GM18508 (cell line): ENCODE measurements at regions not wholly inside any gene's neighbourhood (a gene's known extent, or its start where the extent isn't known, plus 50 kb on each side); places are given as distances from the start of the nearest gene placed in this dataset.

Experiments
- ATAC-seq: cut with Tn5 transposase; IDR thresholded peaks from one replicate; pipeline ENCODE4 v1.9.1; 2021; ENCODE audit warnings: moderate number of reproducible peaks; ENCODE audit not compliant: insufficient read depth, unreplicated experiment

DNA sequence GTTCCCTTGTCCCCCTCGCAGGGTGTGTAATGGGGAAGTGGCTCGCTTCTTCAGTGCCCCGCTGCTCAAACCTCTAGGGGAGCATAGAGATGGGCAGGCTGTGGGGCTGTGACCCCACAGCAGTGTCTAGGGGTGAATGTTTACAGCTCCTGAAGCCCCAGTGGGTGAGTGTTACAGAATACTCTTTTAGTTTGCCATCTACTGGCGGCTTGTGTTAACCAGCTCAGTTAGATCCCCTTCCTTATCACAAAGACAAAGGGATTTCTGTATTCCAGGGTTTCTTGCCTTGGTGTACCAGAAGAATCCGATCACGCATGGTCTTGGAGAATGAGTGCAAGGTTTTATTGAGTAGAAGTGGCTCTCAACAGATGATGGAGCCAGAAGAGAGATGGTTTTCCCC is 108.1 kb upstream of the IQCM start:
- no peak for ATAC-seq

GRCh38 chr4:149927514-149927913 is 111.9 kb upstream of the IQCM start:
- no peak for ATAC-seq

GRCh38 chr4:149928507-149928906 is 112.9 kb upstream of the IQCM start:
- ATAC-seq: no peak

- no peak for ATAC-seq
Measured at GRCh38 chr4:149931431-149931830, 115.8 kb upstream of the IQCM start.

DNA sequence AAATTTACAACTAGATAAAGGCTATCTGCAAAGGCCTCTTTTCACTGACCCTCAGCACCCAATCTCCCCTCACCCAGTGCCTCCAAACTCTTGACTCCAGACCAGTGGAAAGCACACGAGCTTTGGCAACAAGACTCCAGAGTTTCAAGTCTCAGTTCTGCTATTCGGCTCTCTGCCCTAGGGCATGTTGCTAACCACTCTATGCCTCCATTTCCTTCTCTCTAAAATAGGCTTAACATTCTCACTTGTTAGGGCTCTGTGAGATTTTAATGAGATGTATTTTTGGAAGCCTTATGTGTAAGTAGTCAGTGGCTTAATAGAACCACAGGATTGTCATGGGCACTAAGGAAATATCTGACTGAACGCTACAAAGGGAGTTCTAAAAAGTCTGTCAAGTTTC is 116.5 kb upstream of the IQCM start:
- no peak for ATAC-seq

- no peak for ATAC-seq
Measured at GRCh38 chr4:149933120-149933519, 117.5 kb upstream of the IQCM start.

DNA sequence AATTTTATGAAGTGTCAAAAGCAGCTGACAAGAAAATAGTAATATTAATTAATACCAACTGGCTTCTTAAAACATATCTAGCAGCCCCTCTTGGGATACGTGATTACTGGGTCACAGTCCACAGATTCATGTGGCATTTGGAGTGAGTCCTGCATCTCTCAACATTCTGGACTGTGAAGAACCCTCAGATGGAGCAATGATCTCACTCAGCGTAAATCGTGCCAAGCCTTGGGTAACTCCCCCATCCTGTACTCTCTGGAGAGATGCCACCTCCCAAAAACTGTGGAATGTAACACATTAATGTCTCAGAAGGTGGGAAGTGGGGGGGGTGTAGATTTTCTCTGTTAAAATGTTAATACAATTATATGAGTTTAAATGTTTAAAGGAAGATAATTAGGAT is 118.2 kb upstream of the IQCM start:
- no peak for ATAC-seq

DNA sequence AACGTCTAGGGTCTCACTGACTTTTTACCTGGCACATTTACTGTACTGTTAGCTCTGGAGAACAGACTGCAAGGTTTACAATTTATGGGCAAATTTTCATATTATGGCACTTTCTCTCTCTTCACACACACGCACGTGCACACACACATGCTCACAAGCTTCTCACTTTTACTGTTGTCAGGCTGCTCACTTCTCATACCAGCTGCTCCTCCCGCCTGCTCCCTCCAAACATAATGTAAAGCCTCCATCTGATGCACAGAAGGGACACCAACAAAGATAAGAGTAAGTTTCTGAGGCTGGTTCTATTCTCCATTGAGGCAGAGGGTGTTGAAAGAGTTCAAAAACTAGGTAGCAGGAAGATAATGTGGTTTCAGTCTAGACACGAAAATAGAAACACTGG is 128.9 kb upstream of the DCLK2 start:
- ATAC-seq: no peak

GRCh38 chr4:149951152-149951900 is 126.9 kb upstream of the DCLK2 start:
- no peak for ATAC-seq

DNA sequence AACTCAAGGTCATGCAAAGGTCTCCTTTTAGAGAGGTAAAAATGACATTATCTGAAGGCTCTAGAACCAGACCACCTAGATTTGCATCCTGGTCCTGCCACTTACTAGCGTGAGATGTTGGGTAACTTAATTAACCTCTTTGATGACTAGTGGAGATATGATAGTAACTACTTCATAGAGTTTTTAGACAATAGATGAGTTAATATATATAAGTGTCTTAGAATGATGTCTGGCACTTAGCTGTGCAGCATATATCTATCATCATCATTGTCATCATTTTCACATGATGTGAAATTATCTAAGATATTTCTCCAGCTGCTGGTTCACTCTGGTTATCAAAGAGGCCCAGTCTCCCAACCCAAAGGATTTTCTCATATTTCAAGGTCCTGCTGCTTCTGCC is 126.1 kb upstream of the DCLK2 start:
- no peak for ATAC-seq

- ATAC-seq: no peak
Measured at GRCh38 chr4:149952716-149953115, 125.5 kb upstream of the DCLK2 start.

DNA sequence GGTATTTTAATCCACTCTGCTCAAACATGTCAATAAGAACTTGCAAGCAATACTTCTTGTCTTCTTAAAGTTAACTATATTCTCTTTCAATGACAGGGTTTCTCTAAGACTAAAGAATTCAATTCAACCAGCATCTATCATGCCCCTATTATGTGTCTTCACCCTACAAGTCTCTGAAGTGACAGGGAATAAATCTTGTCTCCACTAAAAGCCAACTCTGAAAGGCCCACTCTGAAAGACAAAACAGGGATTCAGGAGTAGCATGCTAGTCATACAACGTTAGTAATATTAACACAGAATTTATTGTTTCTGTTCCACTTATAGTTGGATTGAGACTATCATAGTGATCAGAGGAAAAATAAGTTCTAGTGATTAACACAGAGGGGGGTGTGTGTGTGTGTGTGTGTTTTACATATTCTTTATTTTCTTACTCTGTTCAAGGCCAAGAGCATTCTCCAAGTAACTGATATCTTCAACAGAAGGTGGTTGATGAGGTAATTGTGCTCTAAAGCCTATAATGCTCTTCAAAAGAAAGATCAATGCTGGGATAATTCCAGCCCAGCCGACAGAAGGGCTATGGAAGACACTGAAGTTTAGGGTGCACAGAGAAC is 122.4 kb upstream of the DCLK2 start:
- no peak for ATAC-seq

GRCh38 chr4:149956678-149957077 is 121.6 kb upstream of the DCLK2 start:
- no peak for ATAC-seq

GRCh38 chr4:149961876-149962597 is 116.2 kb upstream of the DCLK2 start:
- no peak for ATAC-seq

- ATAC-seq: no peak
Measured at GRCh38 chr4:149964001-149964796, 114.0 kb upstream of the DCLK2 start.

- ATAC-seq: no peak
Measured at GRCh38 chr4:149965206-149965605, 113.0 kb upstream of the DCLK2 start.

DNA sequence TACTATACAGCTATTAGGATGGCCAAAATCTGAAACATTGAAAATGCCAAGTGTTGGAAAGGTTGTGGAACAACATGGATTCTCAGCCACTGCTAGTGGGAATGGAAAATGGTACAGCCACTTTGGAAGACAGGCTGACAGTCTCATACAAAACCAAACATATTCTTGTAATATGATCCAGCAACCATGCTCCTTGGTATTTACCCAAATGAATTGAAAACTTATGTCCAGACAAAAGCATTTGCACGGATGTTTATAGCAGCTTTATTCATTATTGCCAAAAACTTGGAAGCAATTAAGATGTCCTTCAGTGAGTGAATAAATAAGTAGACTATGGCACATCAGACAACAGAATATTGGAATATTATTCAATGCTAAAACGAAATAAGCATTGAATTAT is 105.8 kb upstream of the DCLK2 start:
- ATAC-seq: no peak

DNA sequence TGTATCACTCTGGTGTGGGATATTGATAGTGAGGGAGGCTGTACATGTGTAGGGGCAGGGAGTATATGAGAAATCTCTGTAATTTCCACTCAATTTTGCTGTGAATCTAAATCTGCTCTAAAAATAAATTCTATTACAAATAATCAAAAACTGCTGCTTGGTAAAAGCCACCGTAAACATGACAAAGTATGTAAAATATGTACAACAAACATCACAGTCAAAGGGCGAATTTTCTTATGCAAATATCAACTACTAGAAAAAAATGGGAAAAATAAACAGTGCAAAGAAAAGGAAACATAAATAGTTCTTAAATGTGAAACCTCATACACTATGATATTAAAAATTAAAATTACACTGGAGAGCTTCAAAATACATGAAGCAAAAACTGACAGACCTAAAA is 105.1 kb upstream of the DCLK2 start:
- no peak for ATAC-seq

DNA sequence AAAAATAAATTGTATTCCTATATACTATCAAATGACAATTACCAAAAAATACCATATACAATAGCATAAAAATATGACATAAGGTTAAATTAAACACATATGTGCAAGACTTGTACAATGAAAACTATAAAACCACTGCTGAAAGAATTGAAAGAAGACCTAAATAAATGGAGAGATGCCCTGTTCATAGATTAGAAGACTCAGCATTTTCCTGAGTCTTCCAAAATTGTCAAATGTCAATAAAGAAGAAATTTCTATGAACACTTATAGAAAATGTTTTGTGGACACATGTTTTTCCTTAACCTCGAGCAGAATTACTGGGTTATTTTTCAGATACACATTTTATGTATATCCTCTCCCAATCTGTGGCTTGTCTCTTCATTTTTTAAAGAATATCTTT is 103.1 kb upstream of the DCLK2 start:
- ATAC-seq: no peak

GRCh38 chr4:149980121-149980682 is 98.0 kb upstream of the DCLK2 start:
- ATAC-seq: no peak
